Ovary (tissue), 3 donors: ENCODE measurements at regions not wholly inside any gene's neighbourhood (a gene's known extent, or its start where the extent isn't known, plus 50 kb on each side); places are given as distances from the start of the nearest gene placed in this dataset.

Source experiments
- CTCF ChIP-seq, 3 donors: fragments of 450-650 bp in 2 of 3; fragments of 200-600 bp in 1 of 3; IDR thresholded peaks; one replicate each; pipeline versions ENCODE4 v1.5.1 to v1.8.0; 2016 to 2022; ENCODE audit warnings: antibody characterized with exemption in 3 of 3, mild to moderate bottlenecking in 1 of 3
- EP300 ChIP-seq: sonication (generic); formaldehyde crosslinking; IDR thresholded peaks from one replicate; pipeline ENCODE4 v1.6.1; 2017; ENCODE audit warnings: antibody characterized with exemption
- donor health status: DM: no; HTN: no; CAD: no.

DNA sequence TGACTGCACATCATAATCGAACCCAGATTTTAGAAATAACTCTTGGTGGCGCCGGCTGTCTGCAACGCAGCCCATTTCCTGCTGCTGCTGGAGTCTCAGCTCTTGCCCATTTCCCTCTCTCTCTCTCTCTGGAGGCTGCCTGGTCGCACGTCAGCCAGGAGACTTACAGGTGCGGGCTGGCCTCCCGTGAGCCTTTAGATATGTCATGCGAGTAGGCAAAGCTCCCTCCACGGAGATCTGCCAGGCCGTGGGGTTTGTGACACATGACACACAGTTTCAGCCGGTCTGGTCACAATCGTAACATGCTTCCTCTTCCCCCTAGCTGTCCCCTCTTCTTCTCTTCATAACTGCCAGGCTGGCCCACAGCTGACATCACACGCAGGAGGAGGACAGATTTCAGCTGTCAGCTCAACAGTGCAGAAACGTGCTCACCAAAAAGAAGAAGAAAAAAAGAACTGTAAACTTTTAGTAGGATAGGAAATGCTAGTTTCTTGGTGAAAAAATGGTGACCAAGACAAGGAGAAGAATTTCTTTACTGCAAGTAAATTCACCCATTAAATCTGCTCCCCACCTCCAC lies 489.3 kb downstream of the ZNF516 start:
- no peak for TF ChIP-seq CTCF (IDR thresholded peaks at IDR 0.05)
- TF ChIP-seq EP300, result no peak
